ENCODE measurements at regions not wholly inside any gene's neighbourhood (a gene's known extent, or its start where the extent isn't known, plus 50 kb on each side); places are given as distances from the start of the nearest gene placed in this dataset.

- no peak for DNase-seq (ENCODE audit: low read depth, low spot score)
- Mint-ChIP-seq H3K27ac (ENCODE audit: unreplicated experiment) (no peak overlapping the region), H3K4me1 (no peaks in the 10 kb centered on the region), H3K36me3 (ENCODE audit: low read depth) (no peaks in the 10 kb centered on the region), H3K27me3 (ENCODE audit: low read depth) (no peaks in the 10 kb centered on the region), H3K9me3 (no peaks in the 10 kb centered on the region), H3K4me3 (no peak overlapping the region)
- no peak for TF ChIP-seq CTCF (conservative IDR thresholded peaks at IDR 0.05)
Measured at GRCh38 chr4:18531731-18532130, 510.2 kb upstream of the LCORL start.

- Mint-ChIP-seq H3K9me3 (no peaks in the 10 kb centered on the region), H3K4me1 (no peaks in the 10 kb centered on the region), H3K4me3 (no peak overlapping the region), H3K27me3 (ENCODE audit: low read depth) (peaks cover 3% of the 10 kb centered on the region), H3K27ac (ENCODE audit: unreplicated experiment) (no peak overlapping the region), H3K36me3 (ENCODE audit: low read depth) (no peaks in the 10 kb centered on the region)
- DNase-seq (ENCODE audit: low read depth, low spot score), result no peak
- no peak for TF ChIP-seq CTCF (conservative IDR thresholded peaks at IDR 0.05)
Measured at GRCh38 chr4:18529482-18529881, 507.9 kb upstream of the LCORL start.

GRCh38 chr4:18524667-18525066 lies 503.1 kb upstream of the LCORL start:
- Mint-ChIP-seq H3K4me1 (no peaks in the 10 kb centered on the region), H3K27me3 (ENCODE audit: low read depth) (peaks cover 3% of the 10 kb centered on the region), H3K27ac (ENCODE audit: unreplicated experiment) (no peak overlapping the region), H3K4me3 (no peak overlapping the region), H3K9me3 (no peaks in the 10 kb centered on the region), H3K36me3 (ENCODE audit: low read depth) (no peaks in the 10 kb centered on the region)
- DNase-seq (ENCODE audit: low read depth, low spot score), result no peak
- TF ChIP-seq CTCF (conservative IDR thresholded peaks at IDR 0.05), result no peak

GRCh38 chr4:18518098-18518497 lies 496.5 kb upstream of the LCORL start:
- Mint-ChIP-seq H3K27ac (ENCODE audit: unreplicated experiment) (no peak overlapping the region), H3K4me1 (no peaks in the 10 kb centered on the region), H3K36me3 (ENCODE audit: low read depth) (no peaks in the 10 kb centered on the region), H3K27me3 (ENCODE audit: low read depth) (peaks cover 2% of the 10 kb centered on the region), H3K4me3 (no peak overlapping the region), H3K9me3 (no peaks in the 10 kb centered on the region)
- no peak for TF ChIP-seq CTCF (conservative IDR thresholded peaks at IDR 0.05)
- no peak for DNase-seq (ENCODE audit: low read depth, low spot score)

GRCh38 chr4:18513861-18514260 lies 492.3 kb upstream of the LCORL start:
- H3K36me3 Mint-ChIP-seq (ENCODE audit: low read depth), result no peaks in the 10 kb centered on the region
- H3K4me1 Mint-ChIP-seq, result peaks cover 10% of the 10 kb centered on the region

More at GRCh38 chr4:18513861-18514260, 492.3 kb upstream of the LCORL start:
- Mint-ChIP-seq H3K9me3 (no peaks in the 10 kb centered on the region), H3K4me3 (no peak overlapping the region), H3K27ac (ENCODE audit: unreplicated experiment) (no peak overlapping the region), H3K27me3 (ENCODE audit: low read depth) (peaks cover 2% of the 10 kb centered on the region)
- DNase-seq (ENCODE audit: low read depth, low spot score), result no peak
- TF ChIP-seq CTCF (conservative IDR thresholded peaks at IDR 0.05), result no peak
